H1 (cell line): ENCODE measurements at regions not wholly inside any gene's neighbourhood (a gene's known extent, or its start where the extent isn't known, plus 50 kb on each side); places are given as distances from the start of the nearest gene placed in this dataset.

Experiments used
- CTCF ChIA-PET: fragments of 300-600 bp; sonication (Branson Sonifier 250); formaldehyde crosslinking; loops from one replicate; lab custom pipeline; 2021; ENCODE audit not compliant: partially characterized antibody; lab: Charles Lee
- POLR2A ChIA-PET: fragments of 300-600 bp; sonication (Branson Sonifier 250); formaldehyde crosslinking; loops from one replicate; lab custom pipeline; 2021; ENCODE audit warnings: inconsistent platforms; ENCODE audit not compliant: partially characterized antibody; lab: Charles Lee
- DNase-seq, 2 experiments: peaks; one replicate each; pipeline versions ENCODE4 v3.0.0 to v3.0.0-alpha.2; 2010 to 2022; ENCODE audit warnings: low spot score in 2 of 2, low read depth in 1 of 2, mixed read lengths in 1 of 2
- FAIRE-seq: peaks from 2 replicates; lab custom pipeline; 2011; peaks lifted over from hg19 to GRCh38; lab: Jason Lieb, UNC
- H2AFZ ChIP-seq: 2 replicates; pipeline ENCODE4 v1.8.1; 2012; ENCODE audit warnings: low read length, inconsistent platforms
- H2AK5ac ChIP-seq: 2 replicates; pipeline ENCODE4 v1.6.1; 2013; ENCODE audit warnings: low read depth, low read length
- H2BK120ac ChIP-seq: replicated peaks from 2 replicates; pipeline ENCODE3; 2013; ENCODE audit warnings: low read depth, low read length, inconsistent platforms
- H2BK12ac ChIP-seq: 2 replicates; pipeline ENCODE4 v1.6.1; 2013; ENCODE audit warnings: low read depth, low read length
- H2BK15ac ChIP-seq: 2 replicates; pipeline ENCODE4 v1.6.1; 2013; ENCODE audit warnings: low read length
- H2BK20ac ChIP-seq: 2 replicates; pipeline ENCODE4 v1.6.1; 2013; ENCODE audit warnings: low read length
- H2BK5ac ChIP-seq: 2 replicates; pipeline ENCODE4 v1.6.1; 2013; ENCODE audit warnings: low read depth, low read length
- H3K14ac ChIP-seq: 2 replicates; pipeline ENCODE4 v1.6.1; 2013; ENCODE audit warnings: inconsistent platforms; ENCODE audit not compliant: insufficient read length
- H3K18ac ChIP-seq: 2 replicates; pipeline ENCODE4 v1.6.1; 2013; ENCODE audit warnings: low read length; ENCODE audit errors: extremely low read depth
- H3K23ac ChIP-seq: 2 replicates; pipeline ENCODE4 v1.6.1; 2013; ENCODE audit warnings: inconsistent platforms; ENCODE audit not compliant: insufficient read length
- H3K23me2 ChIP-seq: 2 replicates; pipeline ENCODE4 v1.6.1; 2013; ENCODE audit warnings: low read depth, low read length
- H3K27ac ChIP-seq: 2 replicates; pipeline ENCODE4 v1.6.1; 2011; ENCODE audit warnings: low read depth, low read length, inconsistent platforms
- H3K27me3 ChIP-seq, 4 experiments: replicated peaks in 1 of 4; 1 replicate in 1 of 4; 2 replicates in 3 of 4; pipeline versions ENCODE4 v1.6.1 to v1.8.1; 2011 to 2013; ENCODE audit warnings: low read length in 3 of 4, mild to moderate bottlenecking in 3 of 4, inconsistent platforms in 2 of 4, mixed read lengths in 2 of 4, moderate library complexity in 1 of 4; ENCODE audit not compliant: control insufficient read depth in 3 of 4, insufficient read depth in 3 of 4; ENCODE audit errors: extremely low read depth in 1 of 4
- H3K36me3 ChIP-seq, 4 experiments: 2 replicates each; pipeline versions ENCODE4 v1.6.1 to v1.8.1; 2011 to 2013; ENCODE audit warnings: mild to moderate bottlenecking in 4 of 4, low read length in 3 of 4, moderate library complexity in 2 of 4, control low read depth in 1 of 4, inconsistent platforms in 1 of 4; ENCODE audit not compliant: insufficient read depth in 4 of 4, control insufficient read depth in 2 of 4
- H3K4ac ChIP-seq: replicated peaks from 2 replicates; pipeline ENCODE3; 2013; ENCODE audit warnings: low read length, low read depth, mixed read lengths, inconsistent platforms; ENCODE audit not compliant: insufficient read length
- H3K4me1 ChIP-seq, 4 experiments: replicated peaks in 1 of 4; 1 replicate in 1 of 4; 2 replicates in 3 of 4; pipeline versions ENCODE4 v1.6.1 to v1.8.1; 2011 to 2013; ENCODE audit warnings: low read length in 3 of 4, inconsistent platforms in 2 of 4, mixed read lengths in 1 of 4; ENCODE audit not compliant: insufficient read depth in 4 of 4, control insufficient read depth in 3 of 4
- H3K4me2 ChIP-seq, 2 experiments: 2 replicates each; pipeline versions ENCODE4 v1.6.1 to v1.8.1; 2011 to 2013; ENCODE audit warnings: low read depth in 2 of 2, low read length in 2 of 2, control low read depth in 1 of 2, inconsistent platforms in 1 of 2, mild to moderate bottlenecking in 1 of 2; ENCODE audit not compliant: insufficient read depth in 1 of 2
- H3K4me3 ChIP-seq, 4 experiments: fragments of 200-600, 300-600 bp in 1 of 4; sonication (generic), shearing (Covaris generic), sonication (Bioruptor Twin) in 1 of 4; 2 replicates each; pipeline versions ENCODE4 v1.5.1 to v1.8.1; 2011 to 2016; ENCODE audit warnings: low read length in 4 of 4, low read depth in 3 of 4, control low read depth in 2 of 4, inconsistent platforms in 2 of 4, mild to moderate bottlenecking in 2 of 4, mixed read lengths in 1 of 4, moderate library complexity in 1 of 4; ENCODE audit not compliant: insufficient read depth in 2 of 4; ENCODE audit errors: extremely low read depth in 1 of 4
- H3K56ac ChIP-seq: replicated peaks from 2 replicates; pipeline ENCODE3; 2013; ENCODE audit warnings: low read depth, mild to moderate bottlenecking, mixed read lengths, low read length, inconsistent platforms; ENCODE audit not compliant: insufficient read length
- H3K79me1 ChIP-seq: 2 replicates; pipeline ENCODE4 v1.6.1; 2013; ENCODE audit warnings: low read depth, low read length, control low read depth
- H3K79me2 ChIP-seq, 2 experiments: 2 replicates each; pipeline versions ENCODE4 v1.6.1 to v1.8.1; 2012 to 2013; ENCODE audit warnings: low read length in 2 of 2, mild to moderate bottlenecking in 2 of 2, inconsistent platforms in 1 of 2; ENCODE audit not compliant: insufficient read depth in 2 of 2, control insufficient read depth in 1 of 2
- H3K9ac ChIP-seq, 4 experiments: replicated peaks in 1 of 4; 1 replicate in 1 of 4; 2 replicates in 3 of 4; pipeline versions ENCODE4 v1.6.1 to v1.8.1; 2011 to 2013; ENCODE audit warnings: low read depth in 3 of 4, low read length in 3 of 4, control low read depth in 2 of 4, mild to moderate bottlenecking in 2 of 4, moderate library complexity in 2 of 4, inconsistent platforms in 1 of 4; ENCODE audit errors: extremely low read depth in 1 of 4
- H3K9me3 ChIP-seq, 2 experiments: 2 replicates each; pipeline versions ENCODE4 v1.6.1 to v1.8.1; 2012 to 2013; ENCODE audit warnings: mild to moderate bottlenecking in 2 of 2, moderate library complexity in 2 of 2, control low read depth in 1 of 2, inconsistent platforms in 1 of 2, low read depth in 1 of 2, low read length in 1 of 2, mixed read lengths in 1 of 2; ENCODE audit not compliant: insufficient read depth in 2 of 2
- H4K20me1 ChIP-seq, 2 experiments: replicated peaks in 1 of 2; 2 replicates each; pipeline versions ENCODE3 to v1.8.1; 2011 to 2013; ENCODE audit warnings: inconsistent platforms in 2 of 2, low read length in 2 of 2, mild to moderate bottlenecking in 1 of 2; ENCODE audit not compliant: insufficient read depth in 2 of 2, control insufficient read depth in 1 of 2
- H4K5ac ChIP-seq: 2 replicates; pipeline ENCODE4 v1.6.1; 2013; ENCODE audit warnings: low read length, low read depth, mixed read lengths, inconsistent platforms; ENCODE audit not compliant: insufficient read length
- H4K8ac ChIP-seq: 2 replicates; pipeline ENCODE4 v1.8.0; 2013; ENCODE audit warnings: mild to moderate bottlenecking, moderate library complexity, low read length, inconsistent platforms; ENCODE audit not compliant: insufficient read depth; ENCODE audit errors: extremely low read depth
- H4K91ac ChIP-seq: replicated peaks from 2 replicates; pipeline ENCODE3; 2013; ENCODE audit warnings: low read length, mixed read lengths, inconsistent platforms; ENCODE audit not compliant: insufficient read length
- ASH2L ChIP-seq: fragments of 200-600, 300-600 bp; sonication (generic); IDR thresholded peaks from one replicate; pipeline ENCODE4 v1.7.1; 2017; ENCODE audit warnings: low read length
- CBX8 ChIP-seq: fragments of 300-800, 300-1000 bp; sonication (generic); IDR thresholded peaks from 2 replicates; pipeline ENCODE4 v1.7.1; 2016; ENCODE audit warnings: low read depth, low read length, borderline replicate concordance
- FOSL1 ChIP-seq: IDR thresholded peaks from 2 replicates; pipeline ENCODE4 v1.6.1; 2011; ENCODE audit warnings: mild to moderate bottlenecking, low read depth, low read length, moderate library complexity; ENCODE audit not compliant: insufficient read depth
- POU5F1 ChIP-seq: IDR thresholded peaks from 2 replicates; pipeline ENCODE4 v1.6.1; 2011; ENCODE audit warnings: low read depth, mild to moderate bottlenecking, low read length, moderate library complexity
- TBP ChIP-seq: IDR thresholded peaks from 2 replicates; pipeline ENCODE4 v1.6.1; 2011; ENCODE audit warnings: low read depth, low read length, improper control_type of control experiment
- WGBS, 2 experiments: shearing (Covaris generic) in 1 of 2; methylation state at CpG; one replicate each; pipeline versions ENCODE4 v1.1.6 to v1.1.7; 2013 to 2015; ENCODE audit warnings: low lambda C conversion rate in 2 of 2, mixed read lengths in 2 of 2, inconsistent platforms in 1 of 2, low coverage in 1 of 2, missing lambda C conversion rate in 1 of 2; ENCODE audit not compliant: insufficient replicate concordance in 2 of 2, insufficient coverage in 1 of 2, insufficient read length in 1 of 2; ENCODE audit errors: extremely low coverage in 1 of 2, missing lambda C conversion rate in 1 of 2; 5-methylcytosine and 5-hydroxymethylcytosine counted together

DNA sequence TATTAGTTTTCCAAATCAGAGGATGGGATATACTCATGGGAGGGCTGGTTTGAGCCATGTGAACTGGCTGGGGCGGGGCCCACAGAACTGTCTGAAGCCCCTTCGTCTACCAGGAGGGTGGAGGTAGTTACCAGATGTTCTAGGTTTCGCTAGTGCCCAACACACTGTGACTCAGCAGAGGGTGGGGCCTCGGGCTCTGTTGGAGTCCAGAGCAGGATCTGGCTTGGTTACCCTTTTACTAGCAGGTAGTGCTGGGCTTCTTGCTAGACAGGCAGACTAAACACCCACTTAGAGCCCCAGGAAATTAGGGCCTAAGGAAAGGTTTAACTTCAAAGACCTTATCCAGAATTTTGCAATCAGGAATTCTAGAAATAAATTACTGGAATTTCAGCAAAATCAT is 56.2 kb upstream of the CHRDL1 start:
- H3K23ac ChIP-seq: no peak overlapping the region
- H3K27ac ChIP-seq: no peak overlapping the region
- H2BK120ac ChIP-seq: no peak overlapping the region
- H4K8ac ChIP-seq: no peak overlapping the region
- no peak overlapping the region for H2BK20ac ChIP-seq
- H3K4ac ChIP-seq: no peak overlapping the region
- no peak overlapping the region for H2BK15ac ChIP-seq
- no peaks in the 10 kb centered on the region for H3K36me3 ChIP-seq
- H3K79me1 ChIP-seq: no peaks in the 10 kb centered on the region
- H2AFZ ChIP-seq: no peak overlapping the region
- H2BK5ac ChIP-seq: no peak overlapping the region
- H3K56ac ChIP-seq: no peak overlapping the region
- H3K27me3 ChIP-seq: no peaks in the 10 kb centered on the region
- H3K4me3 ChIP-seq: no peak overlapping the region
- no peak overlapping the region for H2BK12ac ChIP-seq
- FAIRE-seq: no peak
- no peaks in the 10 kb centered on the region for H3K4me1 ChIP-seq
- ChIA-PET POLR2A (no interaction called here), CTCF (interaction anchor here (0.7 to 3.0 kb wide), 8 partner anchors 8 to 406 kb away, joined by 3 to 11 read pairs (median 4); no protein-coding TSS in a partner anchor)
- H3K9ac ChIP-seq: no peak overlapping the region
- no peak for TF ChIP-seq TBP
- no peak for TF ChIP-seq POU5F1
- TF ChIP-seq CBX8: no peak
- no peak for TF ChIP-seq ASH2L
- TF ChIP-seq FOSL1: no peak
- H4K91ac ChIP-seq: no peak overlapping the region
- 87% methylated on average over 4 of the region's 4 CpGs; no CpG with 5 or more reads in 1 of the 2 experiments for WGBS, 2 experiments
- H3K4me2 ChIP-seq: no peak overlapping the region
- H3K23me2 ChIP-seq: no peaks in the 10 kb centered on the region
- H3K9me3 ChIP-seq: no peaks in the 10 kb centered on the region
- H4K5ac ChIP-seq: no peak overlapping the region
- H3K18ac ChIP-seq: no peak overlapping the region
- no peak overlapping the region for H3K14ac ChIP-seq
- H4K20me1 ChIP-seq: no peaks in the 10 kb centered on the region
- H3K79me2 ChIP-seq: no peaks in the 10 kb centered on the region
- no peak overlapping the region for H2AK5ac ChIP-seq
- DNase-seq: no peak
